ENCODE measurements at regions not wholly inside any gene's neighbourhood (a gene's known extent, or its start where the extent isn't known, plus 50 kb on each side); places are given as distances from the start of the nearest gene placed in this dataset.

- H3K27me3 ChIP-seq, result no peaks in the 10 kb centered on the region
- 67 to 80% methylated on average over 1 of the region's 1 CpG for WGBS, 2 donors
- H3K4me3 ChIP-seq, result no peak overlapping the region
- TF ChIP-seq CTCF (IDR thresholded peaks at IDR 0.05), result no peak
- no peak for TF ChIP-seq POLR2A (IDR thresholded peaks at IDR 0.05)
- H3K9me3 ChIP-seq, result no peaks in the 10 kb centered on the region
- H3K36me3 ChIP-seq (ENCODE audit: low read depth, missing control alignments), result no peaks in the 10 kb centered on the region
- H3K27ac ChIP-seq, result no peak overlapping the region
- no peak for DNase-seq
- intact Hi-C loops (cut with DNase I; ENCODE audit: low total_unique reads), result no loop called here
- H3K4me1 ChIP-seq, result no peaks in the 10 kb centered on the region
Measured at GRCh38 chr3:34405159-34405558, 606.7 kb downstream of the PDCD6IP start.

GRCh38 chr3:34407281-34407680 is 608.9 kb downstream of the PDCD6IP start:
- Histone ChIP-seq H3K36me3 (ENCODE audit: low read depth, missing control alignments) (no peaks in the 10 kb centered on the region), H3K4me1 (no peaks in the 10 kb centered on the region), H3K9me3 (no peaks in the 10 kb centered on the region), H3K27ac (no peak overlapping the region), H3K4me3 (no peak overlapping the region), H3K27me3 (no peaks in the 10 kb centered on the region)
- WGBS, 2 donors, result 35 to 60% methylated on average over 1 of the region's 1 CpG
- no peak for DNase-seq
- intact Hi-C loops (cut with DNase I; ENCODE audit: low total_unique reads), result no loop called here
- TF ChIP-seq CTCF (IDR thresholded peaks at IDR 0.05), result no peak
- TF ChIP-seq POLR2A (IDR thresholded peaks at IDR 0.05), result no peak

DNA sequence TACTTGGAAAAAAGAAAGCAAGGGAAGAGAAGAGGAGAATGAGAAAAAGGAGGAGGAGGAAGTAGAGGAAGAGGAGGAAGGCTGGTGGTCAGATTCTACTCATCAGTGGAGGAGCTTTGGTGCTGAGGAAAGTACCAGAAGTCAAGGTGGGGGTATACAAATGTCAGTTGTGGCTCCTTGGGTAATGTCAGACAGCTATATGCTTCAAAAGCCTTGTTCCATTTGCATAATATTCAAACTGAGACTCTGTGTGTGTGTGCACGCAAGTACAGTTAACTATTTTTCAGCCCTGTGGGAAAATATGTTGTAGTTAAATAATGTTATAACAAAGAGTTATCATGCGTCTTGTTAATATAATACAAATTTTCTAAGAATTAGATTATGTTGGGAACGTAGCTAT is 609.7 kb downstream of the PDCD6IP start:
- intact Hi-C loops (cut with DNase I; ENCODE audit: low total_unique reads), result no loop called here

GRCh38 chr3:34411596-34411995 is 613.2 kb downstream of the PDCD6IP start:
- Histone ChIP-seq H3K27ac (no peak overlapping the region), H3K4me1 (no peaks in the 10 kb centered on the region), H3K36me3 (ENCODE audit: low read depth, missing control alignments) (no peaks in the 10 kb centered on the region), H3K27me3 (no peaks in the 10 kb centered on the region), H3K4me3 (no peak overlapping the region), H3K9me3 (no peaks in the 10 kb centered on the region)
- TF ChIP-seq CTCF (IDR thresholded peaks at IDR 0.05), result no peak
- TF ChIP-seq POLR2A (IDR thresholded peaks at IDR 0.05), result no peak
- 75 to 77% methylated on average over 1 of the region's 1 CpG for WGBS, 2 donors
- intact Hi-C loops (cut with DNase I; ENCODE audit: low total_unique reads), result no loop called here
- no peak for DNase-seq

More for the DNA sequence above, 609.7 kb downstream of the PDCD6IP start:
- 90 to 95% methylated on average over 3 of the region's 3 CpGs for WGBS, 2 donors
- no peak overlapping the region for H3K4me3 ChIP-seq
- no peaks in the 10 kb centered on the region for H3K36me3 ChIP-seq (ENCODE audit: low read depth, missing control alignments)
- no peaks in the 10 kb centered on the region for H3K9me3 ChIP-seq
- H3K27ac ChIP-seq, result no peak overlapping the region
- no peaks in the 10 kb centered on the region for H3K4me1 ChIP-seq
- TF ChIP-seq POLR2A (IDR thresholded peaks at IDR 0.05) (no peak), CTCF (IDR thresholded peaks at IDR 0.05) (no peak)
- DNase-seq, result no peak
- no peaks in the 10 kb centered on the region for H3K27me3 ChIP-seq

DNA sequence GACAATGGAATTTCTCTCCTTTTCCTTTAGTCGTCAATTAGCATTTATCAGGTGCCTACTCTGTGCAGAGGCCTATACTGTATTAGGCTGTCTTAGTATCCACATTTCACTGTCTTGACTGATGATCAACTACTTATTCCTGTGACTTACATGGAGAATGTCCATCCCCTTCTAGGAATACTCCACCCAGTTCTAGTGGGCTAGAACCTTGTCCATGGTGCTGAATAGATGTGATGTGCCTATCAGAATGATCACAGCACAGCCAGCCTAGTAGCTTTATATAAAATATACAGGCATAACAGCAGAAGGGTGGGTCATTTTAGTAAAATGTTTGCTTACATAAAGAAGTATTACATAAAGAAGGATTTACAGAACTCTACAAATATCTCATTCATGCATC is 621.4 kb downstream of the PDCD6IP start:
- H3K27me3 ChIP-seq, result no peaks in the 10 kb centered on the region
- no peaks in the 10 kb centered on the region for H3K4me1 ChIP-seq
- no peaks in the 10 kb centered on the region for H3K36me3 ChIP-seq (ENCODE audit: low read depth, missing control alignments)
- WGBS, 2 donors, result 45 to 71% methylated on average over 1 of the region's 1 CpG
- H3K9me3 ChIP-seq, result no peaks in the 10 kb centered on the region
- H3K4me3 ChIP-seq, result no peak overlapping the region
- TF ChIP-seq POLR2A (IDR thresholded peaks at IDR 0.05) (no peak), CTCF (IDR thresholded peaks at IDR 0.05) (no peak)
- intact Hi-C loops (cut with DNase I; ENCODE audit: low total_unique reads), result no loop called here
- H3K27ac ChIP-seq, result no peak overlapping the region
- no peak for DNase-seq
